CD14-positive monocyte (primary cell): ENCODE measurements at regions not wholly inside any gene's neighbourhood (a gene's known extent, or its start where the extent isn't known, plus 50 kb on each side); places are given as distances from the start of the nearest gene placed in this dataset.

Experiments
- DNase-seq, 3 donors: peaks; one replicate each; pipeline ENCODE4 v3.0.0-alpha.2; 2011 to 2022
- H2AFZ ChIP-seq: 2 replicates; pipeline ENCODE4 v1.6.0; 2012; ENCODE audit warnings: mild to moderate bottlenecking, low read depth, low read length, inconsistent platforms; ENCODE audit not compliant: insufficient read depth, poor library complexity, severe bottlenecking
- H3K27ac ChIP-seq, 2 donors: 1 replicate in 1 of 2; 2 replicates in 1 of 2; pipeline ENCODE4 v1.5.1; 2012 to 2013; ENCODE audit warnings: low read length in 2 of 2, control low read depth in 1 of 2, inconsistent platforms in 1 of 2, low read depth in 1 of 2, mild to moderate bottlenecking in 1 of 2
- H3K27me3 ChIP-seq, 2 donors: one replicate each; pipeline versions ENCODE4 v1.6.0 to v1.6.1; 2011 to 2013; ENCODE audit warnings: low read length in 2 of 2; ENCODE audit not compliant: control insufficient read depth in 2 of 2, insufficient read depth in 2 of 2
- H3K36me3 ChIP-seq, 2 donors: replicated peaks in 1 of 2; 1 replicate in 1 of 2; 2 replicates in 1 of 2; pipeline versions ENCODE4 v1.5.1 to v1.6.1; 2012 to 2013; ENCODE audit warnings: low read length in 2 of 2, control low read depth in 1 of 2, inconsistent platforms in 1 of 2, mild to moderate bottlenecking in 1 of 2; ENCODE audit not compliant: insufficient read depth in 2 of 2, control insufficient read depth in 1 of 2
- H3K4me1 ChIP-seq, 2 donors: 1 replicate in 1 of 2; 2 replicates in 1 of 2; pipeline versions ENCODE4 v1.5.1 to v1.6.1; 2012 to 2013; ENCODE audit warnings: low read length in 2 of 2, control low read depth in 1 of 2, inconsistent platforms in 1 of 2, mild to moderate bottlenecking in 1 of 2, moderate library complexity in 1 of 2; ENCODE audit not compliant: insufficient read depth in 2 of 2, control insufficient read depth in 1 of 2
- H3K4me2 ChIP-seq: replicated peaks from 2 replicates; pipeline ENCODE3; 2012; ENCODE audit warnings: low read length, moderate library complexity, mild to moderate bottlenecking; ENCODE audit not compliant: poor library complexity, severe bottlenecking; ENCODE audit errors: extremely low read depth
- H3K4me3 ChIP-seq, 3 experiments: fragments of 200-600 bp in 1 of 3; sonication (generic) in 1 of 3; replicated peaks in 1 of 3; 1 replicate in 2 of 3; 2 replicates in 1 of 3; pipeline ENCODE4 v1.5.1; 2011 to 2013; ENCODE audit warnings: low read length in 3 of 3, mild to moderate bottlenecking in 3 of 3, control low read depth in 2 of 3, low read depth in 2 of 3, inconsistent platforms in 1 of 3, moderate library complexity in 1 of 3
- H3K79me2 ChIP-seq: 2 replicates; pipeline ENCODE4 v1.6.0; 2012; ENCODE audit warnings: mild to moderate bottlenecking, control low read depth, inconsistent platforms, low read length, moderate library complexity; ENCODE audit not compliant: insufficient read depth
- H3K9ac ChIP-seq: 2 replicates; pipeline ENCODE4 v1.6.0; 2017; ENCODE audit warnings: low read length, mild to moderate bottlenecking; ENCODE audit not compliant: insufficient read depth, poor library complexity, severe bottlenecking
- H3K9me3 ChIP-seq, 2 donors: replicated peaks in 1 of 2; 1 replicate in 1 of 2; 2 replicates in 1 of 2; pipeline versions ENCODE4 v1.5.1 to v1.6.1; 2012 to 2013; ENCODE audit warnings: low read length in 2 of 2, control low read depth in 1 of 2; ENCODE audit not compliant: control insufficient read depth in 1 of 2, insufficient read depth in 1 of 2
- H4K20me1 ChIP-seq: 2 replicates; pipeline ENCODE4 v1.6.0; 2012; ENCODE audit warnings: mild to moderate bottlenecking, low read length, control low read depth, moderate library complexity; ENCODE audit not compliant: insufficient read depth
- H3K27ac Mint-ChIP-seq, 7 donors: one replicate each; pipeline ENCODE4 v1.8.0; 2020; ENCODE audit warnings: mild to moderate bottlenecking in 7 of 7, mixed read lengths in 7 of 7, moderate library complexity in 6 of 7, inconsistent platforms in 2 of 7
- H3K27me3 Mint-ChIP-seq, 3 donors: one replicate each; pipeline ENCODE4 v1.8.0; 2021 to 2022; ENCODE audit warnings: low read depth in 3 of 3, mild to moderate bottlenecking in 3 of 3, mixed read lengths in 3 of 3, moderate library complexity in 3 of 3, inconsistent platforms in 1 of 3
- H3K36me3 Mint-ChIP-seq, 2 donors: one replicate each; pipeline ENCODE4 v1.8.0; 2020; ENCODE audit warnings: mixed read lengths in 2 of 2, inconsistent platforms in 1 of 2, mild to moderate bottlenecking in 1 of 2
- H3K4me1 Mint-ChIP-seq: one replicate; pipeline ENCODE4 v1.8.0; 2020; ENCODE audit warnings: mild to moderate bottlenecking, mixed read lengths
- H3K4me3 Mint-ChIP-seq, 2 donors: one replicate each; pipeline ENCODE4 v1.8.0; 2020; ENCODE audit warnings: mild to moderate bottlenecking in 2 of 2, mixed read lengths in 2 of 2, moderate library complexity in 1 of 2
- H3K9me3 Mint-ChIP-seq, 7 donors: one replicate each; pipeline ENCODE4 v1.8.0; 2020 to 2022; ENCODE audit warnings: mixed read lengths in 7 of 7, mild to moderate bottlenecking in 6 of 7, moderate library complexity in 6 of 7, inconsistent platforms in 2 of 7
- CTCF ChIP-seq: fragments of 200-600 bp; IDR thresholded peaks from one replicate; pipeline ENCODE4 v1.8.0; 2022; ENCODE audit warnings: antibody characterized with exemption, mild to moderate bottlenecking
- WGBS: methylation state at CpG from one replicate; pipeline ENCODE4 v1.1.5; 2013; ENCODE audit warnings: missing lambda C conversion rate; ENCODE audit not compliant: insufficient coverage; 5-methylcytosine and 5-hydroxymethylcytosine counted together
- intact Hi-C, 2 donors: fragments of 100-400 bp; cut with micrococcal nuclease; formaldehyde crosslinking; loops; one replicate each; pipeline versions ENCODE4 v1.15.0 to v1.15.1; 2023

- peaks cover 0 to 5% (median 4%) of the 10 kb centered on the region in 3 donors for H3K27me3 Mint-ChIP-seq
- Histone ChIP-seq H3K9me3 (no peaks in the 10 kb centered on the region), H3K4me2 (no peak overlapping the region), H3K9ac (no peak overlapping the region), H3K27me3 (no peaks in the 10 kb centered on the region), H3K4me3 (no peak overlapping the region), H3K4me1 (no peaks in the 10 kb centered on the region), H2AFZ (no peak overlapping the region), H4K20me1 (no peaks in the 10 kb centered on the region), H3K79me2 (no peaks in the 10 kb centered on the region), H3K27ac (no peak overlapping the region), H3K36me3 (no peaks in the 10 kb centered on the region)
- H3K4me1 Mint-ChIP-seq = peaks cover 2% of the 10 kb centered on the region
- no peak overlapping the region for H3K27ac Mint-ChIP-seq
- no peak overlapping the region for H3K4me3 Mint-ChIP-seq
- intact Hi-C loops = no loop called here
- DNase-seq = no peak
- WGBS = 87% methylated on average over 6 of the region's 6 CpGs
- H3K36me3 Mint-ChIP-seq = no peaks in the 10 kb centered on the region
- TF ChIP-seq CTCF = no peak
- no peaks in the 10 kb centered on the region for H3K9me3 Mint-ChIP-seq
Measured at GRCh38 chr9:13431222-13431536, 151.7 kb upstream of the MPDZ start.

GRCh38 chr9:13430368-13431221 lies 151.1 kb upstream of the MPDZ start:
- Mint-ChIP-seq H3K27ac (no peak overlapping the region), H3K4me1 (peaks cover 2% of the 10 kb centered on the region), H3K4me3 (no peak overlapping the region), H3K36me3 (no peaks in the 10 kb centered on the region), H3K27me3 (peaks cover 0 to 5% (median 2%) of the 10 kb centered on the region in 3 donors), H3K9me3 (no peaks in the 10 kb centered on the region)
- no peak overlapping the region for H3K4me3 ChIP-seq
- TF ChIP-seq CTCF = no peak
- no peak overlapping the region for H3K4me2 ChIP-seq
- H4K20me1 ChIP-seq = no peaks in the 10 kb centered on the region
- no peak overlapping the region for H3K27ac ChIP-seq
- H3K4me1 ChIP-seq = no peaks in the 10 kb centered on the region
- H3K9ac ChIP-seq = no peak overlapping the region
- DNase-seq = no peak
- no peaks in the 10 kb centered on the region for H3K79me2 ChIP-seq
- intact Hi-C loops = no loop called here
- WGBS = 68% methylated on average over 5 of the region's 11 CpGs
- H2AFZ ChIP-seq = no peak overlapping the region
- no peaks in the 10 kb centered on the region for H3K36me3 ChIP-seq
- H3K9me3 ChIP-seq = no peaks in the 10 kb centered on the region
- H3K27me3 ChIP-seq = no peaks in the 10 kb centered on the region
